Stimulated activated naive CD4-positive, alpha-beta T cell treated with Interleukin-2 at 50 U/mL for 16 hours (primary cell): ENCODE measurements at regions not wholly inside any gene's neighbourhood (a gene's known extent, or its start where the extent isn't known, plus 50 kb on each side); places are given as distances from the start of the nearest gene placed in this dataset.

Experiments
- DNase-seq: peaks from one replicate; lab custom pipeline; 2025; lab: John Stamatoyannopoulos, UW

- no peak for DNase-seq
Observed at GRCh38 chr13:71082631-71083030, 784.4 kb downstream of the DACH1 start.

GRCh38 chr13:71079638-71080037, 787.4 kb downstream of the DACH1 start:
- DNase-seq: no peak

GRCh38 chr13:71068041-71068440, 799.0 kb downstream of the DACH1 start:
- DNase-seq: no peak

- DNase-seq: no peak
Observed at GRCh38 chr13:71067165-71067815, 799.7 kb downstream of the DACH1 start.

- DNase-seq: no peak
Observed at GRCh38 chr13:71056581-71056980, 810.4 kb downstream of the DACH1 start.

GRCh38 chr13:71055644-71056043, 811.4 kb downstream of the DACH1 start:
- no peak for DNase-seq

- no peak for DNase-seq
Observed at GRCh38 chr13:71055047-71055446, 812.0 kb downstream of the DACH1 start.

GRCh38 chr13:71054358-71054757, 812.6 kb downstream of the DACH1 start:
- no peak for DNase-seq

GRCh38 chr13:71051573-71051972, 815.4 kb downstream of the DACH1 start:
- no peak for DNase-seq

GRCh38 chr13:71046360-71047079, 820.5 kb downstream of the DACH1 start:
- DNase-seq: no peak

GRCh38 chr13:71045101-71045500, 821.9 kb downstream of the DACH1 start:
- DNase-seq: no peak

GRCh38 chr13:71039440-71039839, 827.6 kb downstream of the DACH1 start:
- DNase-seq: no peak

- DNase-seq: no peak
Observed at GRCh38 chr13:71034018-71034417, 833.0 kb downstream of the DACH1 start.

- DNase-seq: no peak
Observed at GRCh38 chr13:71033026-71033425, 834.0 kb downstream of the DACH1 start.

GRCh38 chr13:71030784-71031183, 836.2 kb downstream of the DACH1 start:
- no peak for DNase-seq

- DNase-seq: no peak
Observed at GRCh38 chr13:71028884-71029283, 838.1 kb downstream of the DACH1 start.

GRCh38 chr13:71021825-71022422, 845.1 kb downstream of the DACH1 start:
- no peak for DNase-seq

GRCh38 chr13:71018995-71019394, 848.0 kb downstream of the DACH1 start:
- DNase-seq: no peak

GRCh38 chr13:71018544-71018943, 848.5 kb downstream of the DACH1 start:
- no peak for DNase-seq

- no peak for DNase-seq
Observed at GRCh38 chr13:71017607-71018006, 849.4 kb downstream of the DACH1 start.

- DNase-seq: no peak
Observed at GRCh38 chr13:71015516-71015915, 851.5 kb downstream of the DACH1 start.

- DNase-seq: no peak
Observed at GRCh38 chr13:71015021-71015420, 852.0 kb downstream of the DACH1 start.

GRCh38 chr13:71005919-71006318, 861.1 kb downstream of the DACH1 start:
- DNase-seq: no peak
